Endothelial cell of umbilical vein (primary cell): ENCODE measurements at regions not wholly inside any gene's neighbourhood (a gene's known extent, or its start where the extent isn't known, plus 50 kb on each side); places are given as distances from the start of the nearest gene placed in this dataset.

Experiments used
- BruUV-seq: library from RNA; stranded (reverse); fragments of 400-500 nt; replicated peaks from 2 replicates; lab custom pipeline; 2021; lab: Mats Ljungman, UMichigan
- CTCF ChIA-PET: fragments of 300-600, 350-600 bp; sonication (Branson Sonifier 250); formaldehyde crosslinking; loops from one replicate; lab custom pipeline; 2021; ENCODE audit warnings: antibody characterized with exemption, inconsistent platforms; lab: Charles Lee
- POLR2A ChIA-PET: fragments of 300-600, 350-600 bp; sonication (Branson Sonifier 250); formaldehyde crosslinking; loops from one replicate; lab custom pipeline; 2021; ENCODE audit warnings: antibody characterized with exemption, inconsistent platforms; lab: Charles Lee
- DNase-seq: peaks from one replicate; pipeline ENCODE4 v3.0.0-alpha.2; 2011; ENCODE audit warnings: low read depth, low spot score
- FAIRE-seq: peaks from 2 replicates; lab custom pipeline; 2011; peaks lifted over from hg19 to GRCh38; lab: Jason Lieb, UNC
- H2AFZ ChIP-seq: 2 replicates; pipeline ENCODE4 v1.6.0; 2012; ENCODE audit warnings: low read depth, low read length, control low read depth, inconsistent platforms
- H3K27ac ChIP-seq: 2 replicates; pipeline ENCODE4 v1.5.1; 2011; ENCODE audit warnings: low read depth, mild to moderate bottlenecking, control low read depth, low read length, moderate library complexity; ENCODE audit not compliant: insufficient read depth
- H3K27me3 ChIP-seq, 2 experiments: 2 replicates each; pipeline versions ENCODE4 v1.6.0 to v1.6.1; 2011; ENCODE audit warnings: low read length in 2 of 2, mixed read lengths in 1 of 2; ENCODE audit not compliant: control insufficient read depth in 2 of 2, insufficient read depth in 2 of 2
- H3K36me3 ChIP-seq, 2 experiments: 2 replicates in 1 of 2; 3 replicates in 1 of 2; pipeline ENCODE4 v1.5.1; 2011; ENCODE audit warnings: low read length in 2 of 2, mild to moderate bottlenecking in 1 of 2, moderate library complexity in 1 of 2; ENCODE audit not compliant: control insufficient read depth in 2 of 2, insufficient read depth in 2 of 2; ENCODE audit errors: extremely low read depth in 1 of 2
- H3K4me1 ChIP-seq: 3 replicates; pipeline ENCODE4 v1.5.1; 2011; ENCODE audit warnings: mild to moderate bottlenecking, low read length; ENCODE audit not compliant: control insufficient read depth, insufficient read depth; ENCODE audit errors: extremely low read depth
- H3K4me2 ChIP-seq: 2 replicates; pipeline ENCODE4 v1.6.1; 2011; ENCODE audit warnings: low read length, control low read depth, mixed read lengths; ENCODE audit not compliant: insufficient read depth
- H3K4me3 ChIP-seq, 3 experiments: fragments of 200-600 bp in 1 of 3; sonication (generic), shearing (Covaris generic) in 1 of 3; replicated peaks in 1 of 3; 2 replicates each; pipeline ENCODE4 v1.5.1; 2011 to 2016; ENCODE audit warnings: control low read depth in 3 of 3, low read length in 3 of 3, mild to moderate bottlenecking in 2 of 3, inconsistent platforms in 1 of 3, low read depth in 1 of 3, moderate library complexity in 1 of 3; ENCODE audit not compliant: insufficient read depth in 1 of 3
- H3K79me2 ChIP-seq: 2 replicates; pipeline ENCODE4 v1.6.0; 2012; ENCODE audit warnings: low read length, inconsistent platforms; ENCODE audit not compliant: control insufficient read depth, insufficient read depth
- H3K9ac ChIP-seq: replicated peaks from 2 replicates; pipeline ENCODE3; 2011; ENCODE audit warnings: low read length, control low read depth; ENCODE audit not compliant: insufficient read depth; ENCODE audit errors: extremely low read depth
- H3K9me1 ChIP-seq: replicated peaks from 3 replicates; pipeline ENCODE4 v1.6.0; 2011; ENCODE audit warnings: mild to moderate bottlenecking, low read length; ENCODE audit not compliant: control insufficient read depth, insufficient read depth; ENCODE audit errors: extremely low read depth
- H3K9me3 ChIP-seq: replicated peaks from 2 replicates; pipeline ENCODE4 v1.5.1; 2012; ENCODE audit warnings: low read length, inconsistent platforms; ENCODE audit not compliant: control insufficient read depth, insufficient read depth
- H4K20me1 ChIP-seq: replicated peaks from 2 replicates; pipeline ENCODE3; 2011; ENCODE audit warnings: mild to moderate bottlenecking, low read length; ENCODE audit not compliant: control insufficient read depth, insufficient read depth; ENCODE audit errors: extremely low read depth
- CTCF ChIP-seq, 2 donors: IDR thresholded peaks; 1 replicate in 1 of 2; 2 replicates in 1 of 2; pipeline ENCODE4 v1.5.1; 2011; ENCODE audit warnings: low read length in 2 of 2, mild to moderate bottlenecking in 2 of 2, moderate library complexity in 2 of 2, control low read depth in 1 of 2, inconsistent platforms in 1 of 2, low read depth in 1 of 2; ENCODE audit not compliant: insufficient read depth in 1 of 2; ENCODE audit errors: extremely low read depth in 1 of 2
- EZH2 ChIP-seq: IDR thresholded peaks from 2 replicates; pipeline ENCODE4 v1.6.1; 2012; ENCODE audit warnings: borderline replicate concordance, low read depth, mild to moderate bottlenecking, moderate library complexity, low read length, inconsistent platforms; ENCODE audit not compliant: severe bottlenecking
- FOS ChIP-seq: IDR thresholded peaks from 2 replicates; pipeline ENCODE4 v1.6.1; 2011; ENCODE audit warnings: mild to moderate bottlenecking, low read length, moderate library complexity, borderline replicate concordance; ENCODE audit not compliant: insufficient read depth
- GATA2 ChIP-seq: IDR thresholded peaks from 2 replicates; pipeline ENCODE4 v1.7.0; 2011; ENCODE audit warnings: low read depth, mild to moderate bottlenecking, moderate library complexity, mixed read lengths, low read length; ENCODE audit not compliant: insufficient read length, insufficient read depth
- JUN ChIP-seq: IDR thresholded peaks from 2 replicates; pipeline ENCODE4 v1.6.1; 2011; ENCODE audit warnings: borderline replicate concordance, low read depth; ENCODE audit not compliant: insufficient read length, insufficient read depth
- MYC ChIP-seq: IDR thresholded peaks from one replicate; pipeline ENCODE4 v1.6.1; 2011; ENCODE audit warnings: mild to moderate bottlenecking, low read depth, low read length
- POLR2A ChIP-seq: IDR thresholded peaks from 2 replicates; pipeline ENCODE4 v1.6.1; 2012; ENCODE audit warnings: low read depth, mild to moderate bottlenecking, control low read depth, low read length
- POLR2AphosphoS5 ChIP-seq: IDR thresholded peaks from 2 replicates; pipeline ENCODE4 v1.6.1; 2012; ENCODE audit warnings: low read depth, mild to moderate bottlenecking, control low read depth, low read length, moderate library complexity; ENCODE audit not compliant: insufficient read depth
- dilution Hi-C: fragments of 300-500 bp; cut with MboI; formaldehyde crosslinking; loops from one replicate; pipeline ENCODE4 v1.15.0; 2019; ENCODE audit warnings: low sequenced_read_pairs; ENCODE audit not compliant: extremely low pct_ligation_motif_present
- intact Hi-C: fragments of 100-400 bp; cut with micrococcal nuclease; formaldehyde crosslinking; loops from one replicate; pipeline ENCODE4 v1.10.0; 2022
- TF ChIP-seq, protein P1 (sequence below): IDR thresholded peaks from 2 replicates; pipeline ENCODE4 v1.6.1; 2011; ENCODE audit not compliant: insufficient read depth, insufficient read length

- no peaks in the 10 kb centered on the region for H3K36me3 ChIP-seq
- no peaks in the 10 kb centered on the region for H3K9me1 ChIP-seq
- no peaks in the 10 kb centered on the region for H4K20me1 ChIP-seq
- no peak overlapping the region for H3K9ac ChIP-seq
- BruUV-seq, result no TSS peak
- CTCF ChIA-PET, result no interaction called here
- no peak overlapping the region for H3K4me2 ChIP-seq
- dilution Hi-C loops, result no loop called here
- intact Hi-C loops, result no loop called here
- no peaks in the 10 kb centered on the region for H3K9me3 ChIP-seq
- H3K27ac ChIP-seq, result no peak overlapping the region
- no peak overlapping the region for H2AFZ ChIP-seq
- no peaks in the 10 kb centered on the region for H3K27me3 ChIP-seq
- H3K4me3 ChIP-seq, result no peak overlapping the region
- POLR2A ChIA-PET, result no interaction called here
- FAIRE-seq (no peak), DNase-seq (no peak)
- H3K79me2 ChIP-seq, result no peaks in the 10 kb centered on the region
- TF ChIP-seq, protein P1, sequence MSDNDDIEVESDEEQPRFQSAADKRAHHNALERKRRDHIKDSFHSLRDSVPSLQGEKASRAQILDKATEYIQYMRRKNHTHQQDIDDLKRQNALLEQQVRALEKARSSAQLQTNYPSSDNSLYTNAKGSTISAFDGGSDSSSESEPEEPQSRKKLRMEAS, result no peak
- TF ChIP-seq EZH2 (no peak), POLR2AphosphoS5 (no peak), JUN (no peak), MYC (no peak), CTCF (IDR thresholded peaks at IDR 0.05; ENCODE audit: extremely low read depth in 1 of 2, insufficient read depth in 1 of 2, low read depth in 1 of 2, low read length in 2 of 2) (no peak), FOS (no peak), POLR2A (no peak), GATA2 (no peak)
- no peaks in the 10 kb centered on the region for H3K4me1 ChIP-seq
These were observed 647.2 kb upstream of the BCHE start for GRCh38 chr3:166484470-166484869.
